Caco-2 (cell line): ENCODE measurements at regions not wholly inside any gene's neighbourhood (a gene's known extent, or its start where the extent isn't known, plus 50 kb on each side); places are given as distances from the start of the nearest gene placed in this dataset.

Source experiments
- BruUV-seq: library from RNA; stranded (reverse); fragments of 400-500 nt; replicated peaks from 2 replicates; lab custom pipeline; 2021; lab: Mats Ljungman, UMichigan
- CTCF ChIA-PET: fragments of 300-600 bp; sonication (Branson Sonifier 250); formaldehyde crosslinking; loops from one replicate; lab custom pipeline; 2022; ENCODE audit warnings: antibody characterized with exemption; lab: Charles Lee
- POLR2A ChIA-PET: fragments of 300-600 bp; sonication (Branson Sonifier 250); formaldehyde crosslinking; loops from one replicate; lab custom pipeline; 2022; ENCODE audit warnings: antibody characterized with exemption; lab: Charles Lee
- DNase-seq, 2 experiments: peaks; one replicate each; pipeline versions ENCODE4 v3.0.0 to v3.0.0-alpha.2; 2020 to 2022
- H3K27me3 ChIP-seq: replicated peaks from 2 replicates; pipeline ENCODE4 v1.6.0; 2011; ENCODE audit warnings: low read length; ENCODE audit not compliant: control insufficient read depth, insufficient read depth
- H3K36me3 ChIP-seq: 2 replicates; pipeline ENCODE4 v1.5.1; 2011; ENCODE audit warnings: low read length; ENCODE audit not compliant: control insufficient read depth, insufficient read depth
- H3K4me1 ChIP-seq: fragments of 250-450 bp; sonication (Bioruptor Pico); 2 replicates; pipeline ENCODE4 v1.5.1; 2020; ENCODE audit warnings: mild to moderate bottlenecking
- H3K4me3 ChIP-seq: 2 replicates; pipeline ENCODE4 v1.5.1; 2011; ENCODE audit warnings: low read depth, mild to moderate bottlenecking, control low read depth, low read length
- H3K9me3 ChIP-seq: fragments of 250-450 bp; sonication (Bioruptor Pico); 2 replicates; pipeline ENCODE4 v1.5.1; 2020; ENCODE audit warnings: mild to moderate bottlenecking, moderate library complexity
- H3K27ac Mint-ChIP-seq: one replicate; pipeline ENCODE4 v1.8.0; 2022; ENCODE audit warnings: mixed read lengths; ENCODE audit not compliant: unreplicated experiment
- H3K27me3 Mint-ChIP-seq: one replicate; pipeline ENCODE4 v1.8.0; 2022; ENCODE audit warnings: mixed read lengths; ENCODE audit not compliant: insufficient read depth, unreplicated experiment
- H3K36me3 Mint-ChIP-seq: one replicate; pipeline ENCODE4 v1.8.0; 2022; ENCODE audit warnings: mild to moderate bottlenecking, mixed read lengths; ENCODE audit not compliant: insufficient read depth, unreplicated experiment
- H3K4me1 Mint-ChIP-seq: one replicate; pipeline ENCODE4 v1.8.0; 2022; ENCODE audit warnings: low read depth, mixed read lengths; ENCODE audit not compliant: unreplicated experiment
- H3K4me3 Mint-ChIP-seq: one replicate; pipeline ENCODE4 v1.8.0; 2022; ENCODE audit warnings: mild to moderate bottlenecking, moderate library complexity, mixed read lengths; ENCODE audit not compliant: unreplicated experiment
- H3K9me3 Mint-ChIP-seq: one replicate; pipeline ENCODE4 v1.8.0; 2022; ENCODE audit warnings: mixed read lengths; ENCODE audit not compliant: unreplicated experiment
- CTCF ChIP-seq, 2 experiments: fragments of 200-600 bp in 1 of 2; IDR thresholded peaks; 1 replicate in 1 of 2; 2 replicates in 1 of 2; pipeline versions ENCODE4 v1.5.1 to v1.8.0; 2011 to 2022; ENCODE audit warnings: antibody characterized with exemption in 1 of 2, control low read depth in 1 of 2, inconsistent platforms in 1 of 2, low read depth in 1 of 2, low read length in 1 of 2, mild to moderate bottlenecking in 1 of 2, moderate library complexity in 1 of 2; ENCODE audit not compliant: insufficient read depth in 1 of 2, severe bottlenecking in 1 of 2, unreplicated experiment in 1 of 2
- intact Hi-C: fragments of 100-400 bp; cut with micrococcal nuclease; formaldehyde crosslinking; loops from one replicate; pipeline ENCODE4 v1.10.0; 2022; ENCODE audit not compliant: unreplicated experiment

GRCh38 chr19:13712767-13713201 lies 51.5 kb upstream of the MRI1 start:
- Mint-ChIP-seq H3K4me1 (no peaks in the 10 kb centered on the region), H3K36me3 (no peaks in the 10 kb centered on the region), H3K4me3 (no peak overlapping the region), H3K27me3 (peaks cover 8% of the 10 kb centered on the region), H3K27ac (no peak overlapping the region), H3K9me3 (peaks cover 8% of the 10 kb centered on the region)
- ChIA-PET CTCF (no interaction called here), POLR2A (no interaction called here)
- H3K36me3 ChIP-seq = no peaks in the 10 kb centered on the region
- no TSS peak for BruUV-seq
- no peaks in the 10 kb centered on the region for H3K4me1 ChIP-seq
- H3K4me3 ChIP-seq = no peak overlapping the region
- intact Hi-C loops = no loop called here
- no peak for DNase-seq
- H3K9me3 ChIP-seq = no peaks in the 10 kb centered on the region
- no peak for TF ChIP-seq CTCF (IDR thresholded peaks at IDR 0.05; ENCODE audit: insufficient read depth in 1 of 2, low read depth in 1 of 2, low read length in 1 of 2, severe bottlenecking in 1 of 2, unreplicated experiment in 1 of 2)
- no peaks in the 10 kb centered on the region for H3K27me3 ChIP-seq

- Histone ChIP-seq H3K36me3 (no peaks in the 10 kb centered on the region), H3K4me3 (no peak overlapping the region), H3K9me3 (no peaks in the 10 kb centered on the region), H3K27me3 (no peaks in the 10 kb centered on the region), H3K4me1 (no peaks in the 10 kb centered on the region)
- intact Hi-C loops = no loop called here
- H3K4me3 Mint-ChIP-seq = no peak overlapping the region
- no TSS peak for BruUV-seq
- TF ChIP-seq CTCF (IDR thresholded peaks at IDR 0.05; ENCODE audit: insufficient read depth in 1 of 2, low read depth in 1 of 2, low read length in 1 of 2, severe bottlenecking in 1 of 2, unreplicated experiment in 1 of 2) = no peak
- ChIA-PET CTCF (no interaction called here), POLR2A (no interaction called here)
- no peak for DNase-seq
- H3K27me3 Mint-ChIP-seq = peaks cover 6% of the 10 kb centered on the region
- no peaks in the 10 kb centered on the region for H3K9me3 Mint-ChIP-seq
- no peaks in the 10 kb centered on the region for H3K4me1 Mint-ChIP-seq
- no peak overlapping the region for H3K27ac Mint-ChIP-seq
- H3K36me3 Mint-ChIP-seq = no peaks in the 10 kb centered on the region
Measured at GRCh38 chr19:13707915-13708314, 56.4 kb upstream of the MRI1 start.

GRCh38 chr19:13705928-13706447 lies 58.3 kb upstream of the MRI1 start:
- Histone ChIP-seq H3K9me3 (no peaks in the 10 kb centered on the region), H3K4me1 (no peaks in the 10 kb centered on the region), H3K36me3 (no peaks in the 10 kb centered on the region), H3K27me3 (no peaks in the 10 kb centered on the region), H3K4me3 (no peak overlapping the region)
- no TSS peak for BruUV-seq
- no peak overlapping the region for H3K4me3 Mint-ChIP-seq
- no peaks in the 10 kb centered on the region for H3K36me3 Mint-ChIP-seq
- POLR2A ChIA-PET = no interaction called here
- no peaks in the 10 kb centered on the region for H3K9me3 Mint-ChIP-seq
- intact Hi-C loops = no loop called here
- no peaks in the 10 kb centered on the region for H3K4me1 Mint-ChIP-seq
- TF ChIP-seq CTCF (IDR thresholded peaks at IDR 0.05; ENCODE audit: insufficient read depth in 1 of 2, low read depth in 1 of 2, low read length in 1 of 2, severe bottlenecking in 1 of 2, unreplicated experiment in 1 of 2) = no peak
- DNase-seq = no peak
- H3K27me3 Mint-ChIP-seq = peaks cover 2% of the 10 kb centered on the region
- CTCF ChIA-PET = no interaction called here
- no peak overlapping the region for H3K27ac Mint-ChIP-seq
